ENCODE measurements at regions not wholly inside any gene's neighbourhood (a gene's known extent, or its start where the extent isn't known, plus 50 kb on each side); places are given as distances from the start of the nearest gene placed in this dataset.
"Not testable (repeated sequence)": the region's sequence is repeated elsewhere in the genome, so short reads cannot be mapped to it uniquely, and the experiment has no call there.

DNA sequence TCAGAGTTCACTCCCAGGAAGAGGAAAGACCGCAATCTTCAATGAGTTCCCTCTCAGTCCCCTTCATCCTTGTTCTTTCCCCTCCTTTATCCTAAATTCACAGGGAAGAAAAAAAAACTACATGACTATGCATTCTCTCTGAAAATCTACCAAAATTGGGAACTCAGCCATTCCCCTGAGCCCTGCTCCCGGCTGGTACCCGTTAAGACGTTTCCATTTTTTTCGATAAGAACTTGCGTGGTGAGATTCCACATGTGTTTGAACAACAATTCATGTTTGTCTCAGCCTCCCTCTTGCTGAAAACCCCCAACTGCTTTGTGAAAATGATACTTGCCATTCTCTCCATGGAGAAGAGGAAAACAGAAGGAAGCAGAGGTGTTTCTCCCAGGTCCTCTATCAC is 318.7 kb upstream of the ID2 start:
- DNase-seq = no peak

DNA sequence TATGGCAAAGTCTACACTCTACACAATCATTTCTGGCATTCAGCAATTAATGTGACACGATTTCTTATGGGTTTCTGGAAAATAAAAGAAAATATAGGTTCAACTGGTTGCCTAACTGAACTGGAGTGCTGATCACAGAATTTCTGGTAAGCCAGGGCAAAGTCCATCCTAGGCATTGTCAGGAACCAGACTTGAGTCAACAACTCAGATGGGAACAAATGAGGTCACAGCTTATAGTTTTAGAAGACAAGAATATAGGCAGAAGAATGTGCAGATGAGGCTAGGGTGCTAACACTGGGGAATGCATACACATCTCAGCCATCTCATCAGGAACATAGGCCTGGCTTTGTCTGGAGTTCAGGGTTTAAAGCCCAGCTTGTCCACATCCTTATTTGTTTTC is 317.2 kb upstream of the ID2 start:
- DNase-seq = no peak

DNA sequence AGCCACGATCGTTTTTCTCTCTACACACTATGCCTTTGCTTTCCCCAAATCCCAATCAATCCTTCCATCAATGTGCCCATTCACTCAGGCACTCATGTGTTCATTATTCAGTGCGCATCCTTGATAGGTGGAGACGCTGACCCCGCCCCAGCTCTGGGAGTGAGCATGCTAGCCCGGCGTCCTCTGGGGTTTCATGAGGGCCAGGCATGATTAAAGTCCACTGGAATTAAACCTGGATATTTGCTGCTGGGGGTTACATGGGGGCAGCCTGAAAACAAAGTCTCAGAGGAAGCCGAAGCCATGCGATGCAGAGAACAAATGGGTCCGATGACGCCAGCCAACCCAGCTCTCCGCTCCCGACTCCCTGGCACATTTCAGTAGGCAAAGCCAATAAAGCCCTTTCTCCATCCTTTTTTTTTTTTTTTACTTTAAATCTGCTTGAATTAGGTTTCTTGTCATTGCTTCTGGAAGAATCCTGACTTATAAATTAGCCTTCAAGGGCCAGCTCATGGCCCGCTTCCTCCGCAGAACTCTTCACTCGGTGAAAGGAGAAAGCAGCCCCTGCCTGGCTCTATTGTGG is 316.4 kb upstream of the ID2 start:
- no peak for DNase-seq

DNA sequence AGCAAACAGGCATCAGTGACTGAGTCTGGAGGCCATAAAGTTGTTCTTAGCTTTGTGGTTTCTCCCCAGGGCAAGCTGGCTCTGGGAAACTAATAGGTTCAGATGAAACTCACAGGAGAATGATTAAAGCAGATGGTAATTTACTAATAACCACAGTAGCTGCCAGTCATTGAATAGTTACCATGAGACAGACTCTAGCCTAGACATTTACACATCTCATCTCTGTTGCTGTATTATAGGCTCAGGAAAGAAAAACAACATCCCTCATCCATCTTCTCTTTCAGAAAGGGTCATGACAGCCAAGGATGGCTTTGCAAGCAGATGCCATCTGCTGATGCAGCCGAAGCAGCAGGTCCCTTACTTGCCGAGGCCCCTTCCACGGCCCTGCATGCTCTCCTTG is 314.0 kb upstream of the ID2 start:
- no peak for DNase-seq

DNA sequence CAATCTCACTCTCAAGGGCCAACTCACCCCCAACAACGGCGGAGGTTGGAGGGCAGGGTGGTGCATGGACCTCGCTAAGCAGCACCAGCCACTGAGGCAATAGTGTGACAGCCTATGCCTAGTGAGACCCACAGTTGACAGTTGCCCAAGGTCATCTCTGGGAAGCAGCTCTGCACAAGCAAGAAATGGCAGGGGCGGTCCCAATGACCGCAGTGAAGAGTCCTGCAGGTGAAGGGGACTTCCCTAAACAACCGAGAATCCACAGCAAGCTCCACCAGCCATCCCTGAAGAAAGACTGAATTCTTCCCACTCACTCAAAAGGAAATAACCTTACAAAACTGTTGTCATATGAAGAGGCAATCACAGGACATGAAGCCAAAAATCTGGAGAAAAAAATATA is 313.4 kb upstream of the ID2 start:
- no peak for DNase-seq

DNA sequence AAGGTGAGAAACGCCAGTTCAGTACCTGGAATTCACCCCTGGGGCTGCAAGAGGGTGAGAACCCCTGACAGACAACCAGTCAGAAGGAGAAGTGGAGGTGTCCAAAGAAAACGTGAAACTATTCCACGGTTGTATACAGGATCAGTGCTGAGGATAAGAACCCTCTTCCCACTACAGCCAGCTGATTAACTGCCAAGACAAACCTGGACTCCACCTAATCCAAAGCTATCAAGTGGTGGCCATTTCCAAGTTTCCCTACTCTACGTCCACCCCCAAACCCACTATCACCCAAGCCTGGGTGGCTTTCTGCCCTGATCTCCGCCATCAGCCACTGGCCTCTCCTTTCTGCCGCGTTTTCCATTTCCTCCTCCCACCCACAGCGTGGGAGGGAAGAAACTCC is 312.3 kb upstream of the ID2 start:
- DNase-seq = no peak

DNA sequence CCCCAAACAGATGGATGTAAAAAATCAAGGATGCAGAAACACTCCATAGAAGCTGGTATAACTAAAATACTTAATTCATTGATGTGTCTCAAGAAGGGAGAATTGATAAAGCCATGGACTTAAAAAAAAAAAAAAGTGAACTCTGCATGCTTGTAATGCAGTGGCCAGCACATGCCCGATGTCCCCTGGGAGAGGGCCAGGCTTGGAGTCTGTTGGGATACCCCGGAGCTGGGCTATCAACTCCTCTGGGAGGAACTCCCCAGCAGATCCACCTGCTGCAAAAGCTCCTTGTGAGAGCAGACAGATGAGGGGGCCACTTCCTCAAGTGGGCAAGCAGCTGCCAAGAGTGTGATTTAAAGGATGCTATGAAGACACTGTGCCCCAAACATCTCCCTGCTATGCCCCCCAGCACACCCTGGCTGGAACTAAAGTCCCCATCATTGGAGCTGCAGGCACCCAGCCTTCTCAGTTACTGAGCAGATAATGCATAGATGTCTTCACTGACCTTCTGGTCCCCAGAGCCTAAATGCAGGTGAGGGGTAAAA is 311.5 kb upstream of the ID2 start:
- DNase-seq = no peak

DNA sequence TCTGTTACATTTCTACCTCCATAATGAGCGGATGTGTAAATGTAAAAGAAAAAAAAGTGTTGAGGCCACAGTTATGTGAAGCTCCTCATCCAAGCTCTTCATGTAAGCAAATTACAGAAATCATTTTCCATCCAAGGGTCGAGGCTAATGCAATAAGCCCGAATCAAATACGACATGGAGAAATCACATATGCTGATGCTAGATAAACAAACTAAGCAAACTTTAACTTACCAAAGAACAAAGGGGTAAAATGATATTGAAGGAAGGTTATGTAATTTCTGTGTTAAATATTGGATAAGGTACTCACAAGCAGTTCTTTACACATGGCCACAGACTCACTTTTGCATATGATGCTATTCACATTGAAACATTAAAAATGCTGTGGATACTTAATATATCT is 310.2 kb upstream of the ID2 start:
- no peak for DNase-seq

DNA sequence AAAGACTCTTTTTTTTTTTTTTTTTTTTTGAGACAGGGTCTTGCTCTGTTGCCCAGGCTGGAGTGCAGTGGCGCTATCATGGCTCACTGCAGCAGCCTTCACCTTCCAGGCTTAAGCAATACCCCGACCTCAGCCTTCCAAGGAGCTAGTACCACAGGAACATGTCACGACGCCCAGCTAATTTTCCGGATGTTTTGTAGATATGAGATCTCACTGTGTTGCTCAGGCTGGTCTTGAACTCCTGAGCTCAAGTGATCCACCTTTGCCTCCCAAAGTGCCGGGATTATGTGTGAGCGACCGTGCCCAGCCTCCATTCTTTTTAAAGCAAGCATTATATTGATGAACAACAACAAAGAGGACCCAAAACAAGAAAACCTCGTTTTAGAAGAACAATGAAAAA is 307.1 kb upstream of the ID2 start:
- DNase-seq = no peak

DNA sequence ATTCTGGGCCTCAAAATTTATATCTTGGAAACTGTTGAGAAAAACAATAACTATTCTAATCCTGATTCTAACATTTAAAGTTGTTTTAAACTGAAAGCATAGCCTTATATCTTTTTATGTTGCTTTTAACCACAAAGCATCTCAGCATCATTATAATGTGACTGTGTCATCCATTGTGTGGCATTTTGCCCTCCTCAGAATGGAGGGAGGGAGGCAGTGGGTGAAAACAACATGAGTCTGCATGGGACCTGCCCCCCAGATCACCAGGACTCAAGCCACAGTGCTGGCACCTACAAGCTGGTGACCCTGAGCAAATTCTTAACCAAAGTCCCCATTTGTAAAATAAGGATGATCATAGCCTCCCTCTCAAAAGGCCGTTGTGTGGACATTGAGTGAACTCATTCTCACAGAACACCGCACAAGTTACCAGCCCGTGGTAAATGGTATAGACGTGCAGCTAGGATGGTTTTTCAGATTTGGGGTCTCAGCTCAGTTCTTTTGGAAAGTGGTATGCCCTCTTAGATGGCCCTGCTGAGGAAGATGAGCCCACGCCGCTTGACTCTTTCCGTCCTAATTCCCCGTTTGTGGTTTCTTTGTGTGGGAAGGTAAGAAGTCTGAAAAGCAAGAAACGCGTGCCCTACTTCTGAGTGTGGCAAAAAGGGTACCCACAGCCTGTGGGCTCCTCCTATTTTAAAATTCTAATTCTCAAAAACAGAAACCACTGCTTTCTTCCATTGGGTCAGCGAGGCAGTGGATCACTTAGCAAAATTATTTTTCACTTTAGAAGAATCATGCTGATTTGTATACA is 305.0 kb upstream of the ID2 start:
- no peak for DNase-seq

DNA sequence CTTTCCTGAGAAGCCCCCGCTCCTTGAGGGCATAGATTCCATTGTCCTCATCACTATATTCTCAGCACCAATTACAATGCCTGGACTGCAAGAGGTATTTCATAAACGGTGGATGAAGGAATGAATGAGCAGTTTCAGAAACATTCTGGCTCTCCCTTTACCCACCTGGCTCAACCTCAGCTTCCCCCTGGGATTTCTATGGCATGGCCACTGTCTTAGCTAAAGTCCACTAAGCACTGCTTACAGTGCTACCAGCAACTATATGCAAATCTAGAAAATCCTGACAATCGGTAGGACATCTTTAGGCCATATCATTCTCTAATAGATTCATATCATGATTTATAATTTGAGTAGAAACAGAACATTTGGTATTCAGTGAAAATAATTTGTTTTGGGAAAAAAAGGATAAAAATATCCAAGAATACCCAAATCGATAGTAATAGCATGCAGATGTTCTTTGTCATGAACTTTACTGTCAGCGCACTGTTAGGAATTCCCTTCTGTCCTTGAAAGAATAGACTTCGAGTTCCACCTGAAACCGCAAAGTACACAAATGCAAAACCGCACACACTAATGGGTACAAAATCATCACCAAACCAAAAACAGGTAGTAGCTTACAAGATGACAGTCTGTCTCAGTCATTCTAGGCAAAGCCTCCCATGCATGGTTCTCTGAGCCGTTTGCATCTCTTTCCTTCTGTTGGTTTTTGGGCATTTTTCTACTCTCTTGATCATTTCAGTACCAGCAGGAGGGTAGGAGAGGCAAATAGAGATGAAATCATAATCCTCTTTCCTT is 303.6 kb upstream of the ID2 start:
- no peak for DNase-seq

DNA sequence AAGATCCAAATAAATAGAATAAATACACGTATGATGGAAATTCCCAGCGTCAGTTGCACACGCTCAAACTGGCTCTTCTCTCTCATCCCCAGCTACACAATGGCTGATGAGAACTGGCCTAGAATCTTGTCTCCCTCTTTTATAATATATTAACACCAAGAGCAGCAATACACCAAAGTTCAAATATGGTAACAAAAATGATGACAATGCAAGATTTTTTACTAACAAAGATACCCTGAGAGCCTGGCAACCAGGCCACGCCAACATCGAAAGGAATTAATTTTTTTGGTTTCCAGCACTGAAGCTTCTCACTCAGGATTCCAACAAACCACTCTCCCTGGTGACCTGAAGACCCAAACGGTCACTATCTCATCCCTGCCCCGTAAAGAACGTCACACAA is 302.7 kb upstream of the ID2 start:
- no peak for DNase-seq

DNA sequence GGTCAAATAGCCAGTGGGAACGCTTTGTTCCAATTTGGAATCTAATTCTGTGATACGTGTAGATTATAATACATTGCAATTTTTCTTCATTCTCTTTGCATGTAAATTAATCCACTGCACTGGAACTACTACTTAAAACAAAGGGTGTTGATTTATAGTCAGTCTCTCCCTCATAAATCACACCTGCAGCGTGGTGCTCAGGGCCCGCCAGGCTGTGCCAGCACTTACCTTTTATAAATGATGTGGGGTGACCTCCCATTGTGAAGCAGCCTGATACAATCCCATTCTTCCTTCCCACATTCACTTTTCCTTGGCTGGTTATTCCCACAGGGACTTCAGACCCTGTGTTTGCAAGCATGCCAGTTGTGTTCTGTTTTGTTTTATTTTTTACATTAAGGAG is 302.3 kb upstream of the ID2 start:
- no peak for DNase-seq

DNA sequence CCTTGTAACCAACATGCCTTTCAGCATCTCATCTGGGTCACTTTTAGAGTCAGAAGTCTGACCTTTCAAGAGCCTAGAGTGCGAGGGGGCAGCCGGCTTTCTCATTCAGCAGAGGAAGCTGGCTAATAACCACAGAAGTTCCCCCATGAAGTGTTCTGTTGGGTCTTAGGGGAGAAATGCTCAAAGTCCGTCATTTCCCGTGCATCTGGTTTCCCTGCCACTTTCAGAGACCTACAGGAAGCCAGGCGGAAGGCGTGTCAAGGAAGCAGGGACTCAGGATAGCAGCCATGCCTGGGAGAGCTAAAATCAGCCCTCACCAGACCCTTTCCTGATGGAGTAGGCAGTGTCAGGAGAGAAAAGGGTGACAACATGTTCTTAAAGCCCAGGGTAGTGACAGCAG is 301.8 kb upstream of the ID2 start:
- peak; percentile 24 for DNase-seq

DNA sequence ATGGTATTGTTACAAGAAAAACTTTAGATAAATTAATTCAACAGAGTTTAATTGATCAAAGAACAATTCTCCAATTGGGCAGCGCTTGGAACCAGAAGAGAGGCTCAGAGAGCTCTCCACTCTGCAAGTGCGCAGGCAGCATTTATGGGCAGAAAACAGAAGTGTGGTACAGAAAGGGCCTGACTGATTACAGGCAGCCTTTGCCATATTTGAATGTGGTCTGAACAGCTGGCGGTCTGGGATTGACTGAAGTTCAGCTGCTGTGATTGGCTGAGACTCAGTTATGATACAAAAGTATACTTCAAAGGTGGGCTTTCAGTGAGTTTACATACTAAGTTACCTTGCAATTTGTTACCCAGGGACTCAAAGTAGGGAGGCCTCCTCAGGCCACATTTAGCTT is 301.3 kb upstream of the ID2 start:
- DNase-seq = no peak

DNA sequence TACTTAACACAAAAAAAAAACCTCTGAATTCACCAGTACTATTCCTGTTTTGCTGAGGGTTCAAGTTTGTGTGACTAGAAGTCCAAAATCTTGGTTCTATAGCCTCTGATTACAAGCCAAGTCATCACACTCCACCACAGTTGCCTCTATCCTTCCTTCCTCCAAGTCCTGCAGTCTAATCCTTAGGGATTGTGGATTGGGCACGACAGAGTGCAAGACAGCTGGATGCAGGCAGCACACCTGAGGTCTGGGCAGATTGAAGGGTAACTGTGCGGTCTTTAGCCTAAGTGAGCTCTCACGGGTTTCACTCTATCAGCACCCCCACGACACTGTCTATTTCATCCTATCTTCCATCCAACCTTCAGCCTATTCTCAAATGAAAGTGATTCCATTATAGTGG is 299.4 kb upstream of the ID2 start:
- no peak for DNase-seq

DNA sequence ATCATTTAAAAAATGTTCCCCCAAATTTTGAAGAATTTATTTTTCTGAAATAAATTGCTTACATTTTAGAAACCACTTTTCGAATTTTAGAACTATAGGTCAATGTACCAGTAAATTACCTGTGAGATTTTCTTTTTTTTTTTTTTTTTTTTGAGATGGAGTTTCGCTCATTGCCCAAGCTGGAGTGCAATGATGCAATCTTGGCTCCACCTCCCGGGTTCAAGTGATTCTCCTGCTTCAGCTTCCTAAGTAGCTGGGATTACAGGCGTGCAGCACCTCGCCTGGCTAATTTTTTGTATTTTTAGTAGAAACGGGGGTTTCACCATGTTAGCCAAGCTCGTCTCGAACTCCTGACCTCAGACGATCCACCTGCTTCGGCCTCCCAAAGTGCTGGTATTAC is 295.1 kb upstream of the ID2 start:
- DNase-seq = not testable (repeated sequence)

DNA sequence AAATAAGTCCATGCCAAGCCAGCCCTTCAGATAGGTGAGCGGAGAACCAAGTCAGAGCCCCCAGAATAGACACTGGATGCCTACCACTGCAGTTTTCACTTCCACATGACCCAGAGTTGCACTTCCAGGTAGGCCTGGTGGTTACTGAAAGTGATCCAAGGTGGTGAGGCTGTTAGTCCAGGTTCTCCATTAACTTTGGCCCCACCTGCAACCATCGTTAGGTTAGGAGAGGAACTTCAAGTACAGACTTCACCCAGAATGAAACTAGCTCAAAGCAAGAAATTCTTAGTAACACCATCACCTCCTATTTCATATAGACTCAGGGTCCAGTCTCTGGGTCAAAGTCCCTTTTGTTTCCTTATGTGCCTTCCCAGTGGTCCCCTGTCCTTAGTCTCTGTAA is 293.1 kb upstream of the ID2 start:
- no peak for DNase-seq

DNA sequence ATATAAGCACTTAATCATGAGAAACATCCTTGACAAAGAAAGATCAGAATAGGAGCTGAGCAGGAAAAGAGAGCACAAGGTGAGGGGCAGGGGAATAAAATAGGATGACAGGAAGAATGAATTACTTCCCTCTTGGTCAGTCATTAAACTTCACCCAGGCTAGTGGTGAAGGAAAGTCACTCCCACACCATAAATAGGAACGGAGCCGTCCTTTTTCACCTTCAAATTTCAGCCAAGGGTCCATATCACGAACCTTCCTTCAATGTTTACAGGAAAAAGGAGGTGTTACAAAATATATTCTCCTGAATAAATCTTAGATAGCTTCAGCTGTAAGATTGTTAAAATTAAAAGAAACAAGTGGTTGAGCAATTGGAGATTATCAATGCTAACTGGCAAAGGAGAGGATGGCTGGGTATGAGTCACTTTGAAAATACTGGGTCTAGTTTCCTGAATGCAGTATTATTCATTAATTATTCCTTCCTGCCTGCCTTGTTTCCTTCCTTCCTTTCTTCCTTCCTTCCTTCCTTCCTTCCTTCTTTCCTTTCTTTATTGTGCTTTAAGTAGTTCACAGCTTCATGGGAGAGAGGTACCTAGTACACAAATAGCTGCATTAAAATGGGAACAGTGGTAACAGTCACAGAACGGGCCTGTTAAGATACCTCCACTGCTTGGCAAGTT is 292.3 kb upstream of the ID2 start:
- no peak for DNase-seq

DNA sequence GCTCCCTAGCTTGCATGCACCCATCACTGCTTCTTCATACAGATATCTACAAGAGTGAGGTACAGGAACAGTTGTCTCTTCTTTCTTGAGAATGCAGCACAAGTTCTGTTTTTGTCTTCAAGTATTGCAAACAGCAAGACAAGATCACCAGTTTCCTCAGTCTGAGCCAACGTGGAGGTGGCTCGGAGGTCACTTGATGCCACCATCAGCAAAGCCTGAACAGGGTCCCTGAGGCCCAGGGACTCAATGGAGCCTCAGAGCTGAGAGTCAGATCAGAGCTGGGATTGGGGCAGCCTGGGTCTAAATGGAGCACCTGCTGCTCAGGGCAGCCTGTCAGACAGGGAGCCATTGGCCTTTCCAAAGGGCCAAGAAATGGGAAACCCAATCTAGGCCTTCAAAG is 290.7 kb upstream of the ID2 start:
- no peak for DNase-seq

DNA sequence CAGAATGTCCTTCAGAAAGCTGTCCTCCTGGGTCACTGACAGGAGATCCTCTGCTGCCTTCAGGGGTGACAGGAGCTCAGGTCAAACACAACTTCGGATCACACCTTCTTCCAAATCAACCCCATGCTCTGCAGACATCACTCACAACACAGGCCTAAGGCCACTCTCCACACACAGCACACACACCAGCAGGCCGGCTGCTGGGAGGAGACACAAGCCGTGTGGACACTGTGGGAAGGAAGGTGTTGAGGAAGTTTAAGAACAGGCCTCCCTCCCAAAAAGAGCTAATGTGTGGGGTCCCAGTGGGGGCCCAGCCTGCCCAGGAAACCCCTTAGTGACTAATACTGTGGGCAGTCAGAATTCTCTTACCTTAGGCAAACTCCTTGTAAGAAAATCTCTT is 290.3 kb upstream of the ID2 start:
- DNase-seq = no peak

DNA sequence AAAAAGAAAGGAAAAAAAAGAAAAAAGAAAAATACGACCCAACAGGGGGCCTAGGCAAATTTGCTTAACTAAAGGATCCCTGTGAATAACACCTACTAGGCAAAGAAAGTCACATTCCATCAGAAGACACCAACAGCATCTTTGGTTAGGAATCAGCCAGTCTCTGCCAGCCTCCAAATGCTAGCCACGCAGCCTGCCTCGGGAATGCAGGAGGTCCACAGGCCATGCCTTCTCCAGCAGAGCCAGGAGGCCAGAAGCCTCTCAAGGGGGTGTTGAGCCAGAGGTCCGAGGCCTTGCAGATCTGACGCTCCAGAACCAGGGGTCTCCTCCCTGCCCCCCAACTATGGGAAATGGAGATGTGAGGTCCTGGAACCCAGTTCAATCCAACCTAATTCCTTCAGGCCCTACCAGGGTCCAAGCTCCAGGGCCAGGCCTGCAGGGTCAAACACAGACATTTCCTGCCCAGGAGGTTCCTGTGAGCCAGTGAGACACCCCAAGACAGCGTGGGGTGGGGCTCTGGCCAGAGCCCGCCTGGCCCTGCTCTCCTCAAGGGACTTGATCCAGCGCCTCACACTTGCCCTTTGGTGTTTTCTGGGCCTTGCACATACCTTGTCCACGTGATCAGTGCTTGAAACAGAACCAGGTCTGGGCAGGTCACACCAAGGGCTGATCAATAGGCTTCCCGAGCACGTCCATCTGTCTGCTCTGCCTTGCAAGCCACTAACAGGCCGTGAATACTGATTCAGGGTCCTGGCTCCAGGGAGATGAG is 289.6 kb upstream of the ID2 start:
- DNase-seq = no peak
